ENCODE measurements at regions not wholly inside any gene's neighbourhood (a gene's known extent, or its start where the extent isn't known, plus 50 kb on each side); places are given as distances from the start of the nearest gene placed in this dataset.
"Not testable (repeated sequence)": the region's sequence is repeated elsewhere in the genome, so short reads cannot be mapped to it uniquely, and the experiment has no call there.

- intact Hi-C loops (cut with DNase I), result no loop called here
- no peak for DNase-seq (ENCODE audit: low spot score)
Observed at GRCh38 chr20:58053391-58054055, 174.9 kb downstream of the ANKRD60 start.

- DNase-seq (ENCODE audit: low spot score), result no peak
- intact Hi-C loops (cut with DNase I), result no loop called here
Observed at GRCh38 chr20:58051367-58051766, 177.1 kb downstream of the ANKRD60 start.

DNA sequence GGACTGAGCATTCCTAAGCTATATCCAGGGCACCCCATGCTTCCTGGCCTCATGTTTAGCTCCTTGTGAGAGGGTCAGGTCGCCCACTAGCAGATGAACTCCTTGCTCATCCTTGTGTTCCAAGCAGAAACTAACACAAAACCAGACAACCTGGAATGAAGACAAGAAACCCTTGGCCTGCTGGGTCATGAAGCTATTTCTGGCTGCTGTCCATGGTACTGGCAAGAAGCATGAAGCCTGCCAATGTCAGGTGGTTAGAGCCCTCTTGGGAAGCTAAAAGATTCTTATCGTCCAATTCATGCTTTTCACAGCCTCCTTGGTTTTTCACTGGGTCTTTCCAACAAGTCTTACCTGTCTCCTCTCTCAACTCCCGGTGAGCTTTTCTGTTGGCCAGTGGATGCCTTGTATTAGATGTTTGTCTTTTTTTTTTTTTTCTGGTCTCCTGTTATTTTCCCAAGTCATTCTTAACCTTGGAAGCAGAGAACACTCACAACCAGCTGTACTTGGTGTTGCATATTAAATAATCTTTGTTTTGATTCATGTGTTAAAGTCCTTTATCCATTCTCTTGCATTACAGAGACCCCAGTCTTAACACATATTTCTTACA, 180.3 kb downstream of the ANKRD60 start:
- intact Hi-C loops (cut with DNase I), result no loop called here

DNA sequence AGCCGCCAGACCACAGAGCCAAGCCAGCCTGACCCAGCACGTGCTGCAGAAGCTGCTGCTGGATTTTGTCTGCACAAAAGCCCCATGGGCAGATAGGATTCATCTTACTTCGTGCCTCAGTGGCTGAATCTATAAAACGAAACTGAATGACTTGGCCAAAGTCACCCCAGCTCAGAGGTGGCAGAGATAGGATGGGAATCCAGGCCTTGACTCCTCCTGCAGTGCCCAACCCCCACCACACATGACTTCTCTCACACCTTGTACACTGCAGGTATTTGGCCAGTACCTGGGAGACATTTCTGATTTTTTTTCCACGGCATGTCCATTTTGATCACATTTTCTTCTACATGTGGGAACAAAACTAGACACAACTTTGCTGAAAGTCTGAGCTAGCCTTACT, 182.1 kb downstream of the ANKRD60 start:
- intact Hi-C loops (cut with DNase I), result no loop called here
- no peak for DNase-seq (ENCODE audit: low spot score)

More for the DNA sequence above, 180.3 kb downstream of the ANKRD60 start:
- DNase-seq (ENCODE audit: low spot score), result no peak

GRCh38 chr20:58045579-58045978, 182.9 kb downstream of the ANKRD60 start:
- DNase-seq (ENCODE audit: low spot score), result no peak
- intact Hi-C loops (cut with DNase I), result no loop called here

DNA sequence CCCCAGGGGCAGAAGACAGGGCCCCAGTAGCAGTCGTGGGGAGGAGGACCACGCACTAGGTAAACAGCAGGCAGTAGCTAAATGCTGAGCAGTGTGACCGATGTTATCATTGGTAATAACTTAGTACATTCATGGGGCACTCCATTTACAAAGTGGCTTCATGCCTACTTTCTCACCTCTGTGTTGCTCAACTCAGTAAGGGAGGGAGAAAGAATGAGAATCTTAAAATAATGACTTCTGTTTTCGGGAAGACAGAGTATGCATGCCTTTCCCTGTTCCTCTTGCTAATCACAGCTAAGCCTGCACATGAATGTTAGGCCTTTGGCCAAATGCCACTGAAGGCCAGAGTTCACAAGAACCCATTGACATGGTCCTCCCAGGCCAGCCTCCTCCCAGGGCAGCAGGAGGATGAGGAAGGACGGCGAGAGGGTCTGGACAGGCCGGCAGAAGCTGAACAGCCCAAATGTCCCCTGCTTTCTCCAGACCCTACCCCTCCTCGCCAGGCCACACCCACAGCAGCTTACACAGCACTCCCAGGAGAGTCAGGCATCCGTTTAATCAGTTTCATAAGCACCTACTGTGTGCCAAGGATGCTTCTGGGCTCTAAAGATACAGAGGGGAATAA, 183.4 kb downstream of the ANKRD60 start:
- intact Hi-C loops (cut with DNase I), result no loop called here
- DNase-seq (ENCODE audit: low spot score), result no peak

GRCh38 chr20:58044286-58044685, 184.2 kb downstream of the ANKRD60 start:
- intact Hi-C loops (cut with DNase I), result no loop called here
- no peak for DNase-seq (ENCODE audit: low spot score)

DNA sequence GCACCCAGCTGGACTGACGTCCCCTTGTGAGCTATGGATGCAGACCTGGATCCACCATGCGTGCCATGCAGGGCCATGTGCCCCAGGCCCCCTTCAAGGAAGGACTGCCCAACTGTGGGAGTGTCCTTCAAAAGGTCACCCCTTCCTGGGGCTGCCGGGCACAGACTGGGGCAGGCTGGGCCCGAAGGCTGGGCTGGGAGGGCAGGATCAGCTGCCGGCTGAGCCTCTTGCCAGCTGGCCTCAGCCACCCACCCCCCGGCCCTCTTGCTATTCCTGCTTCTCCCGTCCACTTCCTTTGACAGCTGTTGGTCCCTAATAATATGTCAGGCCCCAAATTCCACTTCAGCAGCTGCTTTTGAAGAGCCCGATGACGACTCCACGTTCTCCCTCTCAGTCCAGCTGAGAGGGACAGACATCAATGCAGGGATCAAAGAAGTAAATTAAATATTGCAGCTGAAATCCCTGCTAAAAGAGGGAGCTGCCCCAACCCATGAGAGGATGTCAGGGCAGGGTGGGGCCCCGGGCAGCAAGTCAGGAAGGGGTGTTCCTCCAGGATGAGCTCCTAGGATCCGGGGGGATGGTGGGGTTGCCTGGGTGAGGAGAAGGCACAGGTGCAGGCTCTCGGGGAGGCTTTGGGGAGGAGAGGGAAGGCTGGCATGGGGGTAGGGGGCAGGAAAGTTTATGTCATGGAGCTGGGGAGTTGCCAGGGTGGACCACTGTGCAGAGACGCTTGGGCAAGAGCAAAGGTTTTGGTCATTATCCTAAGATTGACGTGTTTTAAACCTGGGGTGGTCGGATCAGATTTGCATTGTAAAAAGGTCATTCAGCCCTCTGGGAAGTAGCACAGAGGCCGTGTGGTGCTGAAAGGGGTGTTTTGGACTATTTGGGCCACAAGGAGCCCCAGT, 185.0 kb downstream of the ANKRD60 start:
- DNase-seq (ENCODE audit: low spot score), result no peak
- intact Hi-C loops (cut with DNase I), result no loop called here

GRCh38 chr20:58042591-58042990, 185.9 kb downstream of the ANKRD60 start:
- no peak for DNase-seq (ENCODE audit: low spot score)
- intact Hi-C loops (cut with DNase I), result no loop called here

DNA sequence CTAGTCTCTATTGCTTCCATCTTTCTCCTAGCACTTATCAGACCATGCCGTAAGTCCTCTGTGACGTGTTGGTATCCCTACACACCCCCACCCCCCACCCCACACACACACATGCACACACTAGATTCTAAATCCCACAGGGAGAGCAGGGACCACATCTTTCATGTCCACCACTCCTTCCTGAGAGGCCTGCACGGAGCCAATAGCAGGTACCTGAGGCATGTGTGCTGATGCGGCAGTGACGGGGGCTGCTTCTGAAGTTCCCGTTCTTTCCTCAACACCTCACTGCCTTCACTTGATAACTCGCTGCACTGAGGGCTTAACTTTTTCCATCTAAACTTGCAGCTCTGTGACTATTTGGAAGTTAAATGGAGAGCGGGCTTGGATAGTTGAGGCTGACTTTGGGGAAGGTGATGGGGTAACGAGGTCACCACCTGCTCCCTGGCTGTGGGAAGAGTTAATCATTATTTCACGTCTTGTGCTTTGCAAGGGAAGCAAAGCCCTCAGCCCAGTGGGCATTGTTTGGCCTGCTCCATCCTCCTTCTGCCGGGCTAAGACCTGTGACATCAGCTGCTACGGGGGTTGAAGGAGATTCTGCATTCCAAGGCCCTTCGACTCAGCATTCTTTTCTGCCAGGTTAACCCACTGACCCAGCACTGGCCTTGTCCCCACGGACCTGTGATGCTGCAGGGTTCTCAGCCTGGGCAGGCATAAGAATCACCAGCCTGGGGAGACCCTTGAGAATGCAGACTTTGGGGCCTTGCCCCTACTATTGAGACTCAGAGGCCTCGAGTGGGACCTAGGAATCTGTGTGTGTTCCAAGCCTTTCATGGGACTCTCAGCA, 187.8 kb downstream of the ANKRD60 start:
- no peak for DNase-seq (ENCODE audit: low spot score)
- intact Hi-C loops (cut with DNase I), result no loop called here

- no peak for DNase-seq (ENCODE audit: low spot score)
- intact Hi-C loops (cut with DNase I), result no loop called here
Observed at GRCh38 chr20:58039274-58040092, 189.0 kb downstream of the ANKRD60 start.

GRCh38 chr20:58038123-58038654, 190.3 kb downstream of the ANKRD60 start:
- intact Hi-C loops (cut with DNase I), result no loop called here
- no peak for DNase-seq (ENCODE audit: low spot score)

DNA sequence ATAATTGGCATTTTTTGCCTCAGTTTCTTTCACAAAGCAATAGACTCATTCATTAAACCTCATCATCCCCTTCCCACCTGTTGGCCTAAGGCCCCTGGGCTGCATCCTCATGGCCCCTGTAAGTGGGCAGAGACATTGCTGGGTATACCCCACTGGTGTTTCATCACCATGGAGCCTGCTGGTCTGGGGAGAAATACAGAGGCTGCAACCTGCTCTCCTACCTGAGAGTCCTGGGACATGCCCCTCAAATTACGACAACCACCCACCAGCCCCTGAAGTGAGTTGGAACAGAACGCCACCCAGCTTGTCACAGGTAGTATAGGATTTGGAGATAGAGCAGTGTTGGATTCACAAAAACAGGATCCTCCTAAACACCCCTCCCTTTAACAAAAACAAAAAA, 190.8 kb downstream of the ANKRD60 start:
- intact Hi-C loops (cut with DNase I), result no loop called here
- no peak for DNase-seq (ENCODE audit: low spot score)

- no peak for DNase-seq (ENCODE audit: low spot score)
- intact Hi-C loops (cut with DNase I), result no loop called here
Observed at GRCh38 chr20:58033026-58033536, 195.4 kb downstream of the ANKRD60 start.

- no peak for DNase-seq (ENCODE audit: low spot score)
- intact Hi-C loops (cut with DNase I), result no loop called here
Observed at GRCh38 chr20:58032599-58032998, 195.9 kb downstream of the ANKRD60 start.

- DNase-seq (ENCODE audit: low spot score); intact Hi-C loops (cut with DNase I): not testable (repeated sequence)
Observed at GRCh38 chr20:58031350-58031749, 197.1 kb downstream of the ANKRD60 start.

DNA sequence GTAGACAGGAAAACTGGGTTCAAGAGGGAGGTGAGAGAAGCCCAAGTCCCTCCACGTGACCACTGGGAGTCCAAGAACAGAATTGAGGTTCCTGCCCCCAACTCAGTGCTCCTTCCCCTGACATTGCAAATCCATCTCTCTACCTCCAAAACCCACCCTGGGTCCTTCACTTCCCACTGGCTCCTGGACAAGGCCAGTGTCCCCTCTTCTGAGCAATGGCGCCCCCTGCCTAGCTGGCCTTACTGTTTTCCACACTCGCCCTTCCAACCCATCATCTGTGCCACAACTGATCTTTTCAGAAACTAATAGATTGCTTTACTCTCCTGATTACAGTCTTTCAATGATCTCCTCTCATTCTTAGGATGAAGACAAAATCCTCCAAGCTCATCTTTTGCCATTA, 200.3 kb downstream of the ANKRD60 start:
- no peak for DNase-seq (ENCODE audit: low spot score)
- intact Hi-C loops (cut with DNase I), result no loop called here

DNA sequence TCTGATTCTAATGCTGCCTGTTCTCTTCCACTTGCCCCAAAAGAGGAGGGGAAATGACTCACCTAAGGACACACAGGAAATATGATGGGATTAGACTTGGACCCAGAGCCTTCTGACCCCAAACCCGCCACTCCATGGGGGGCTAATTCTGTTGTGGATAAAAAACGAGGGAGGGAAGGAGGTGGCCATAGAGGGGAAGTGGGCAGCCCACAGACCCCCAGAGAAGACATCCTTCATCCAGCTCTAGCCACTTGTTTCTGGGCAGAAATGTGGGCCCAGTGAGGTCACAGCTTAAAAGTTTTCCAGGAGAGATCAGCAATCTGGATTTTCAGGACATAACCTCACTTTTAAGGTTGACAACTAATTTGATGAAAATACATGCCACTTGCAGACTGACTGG, 202.1 kb downstream of the ANKRD60 start:
- peak; percentile 18 for DNase-seq (ENCODE audit: low spot score)
- intact Hi-C loops (cut with DNase I), result no loop called here

All from posterior vena cava (tissue), 2 donors.